ENCODE measurements at regions not wholly inside any gene's neighbourhood (a gene's known extent, or its start where the extent isn't known, plus 50 kb on each side); places are given as distances from the start of the nearest gene placed in this dataset.

DNA sequence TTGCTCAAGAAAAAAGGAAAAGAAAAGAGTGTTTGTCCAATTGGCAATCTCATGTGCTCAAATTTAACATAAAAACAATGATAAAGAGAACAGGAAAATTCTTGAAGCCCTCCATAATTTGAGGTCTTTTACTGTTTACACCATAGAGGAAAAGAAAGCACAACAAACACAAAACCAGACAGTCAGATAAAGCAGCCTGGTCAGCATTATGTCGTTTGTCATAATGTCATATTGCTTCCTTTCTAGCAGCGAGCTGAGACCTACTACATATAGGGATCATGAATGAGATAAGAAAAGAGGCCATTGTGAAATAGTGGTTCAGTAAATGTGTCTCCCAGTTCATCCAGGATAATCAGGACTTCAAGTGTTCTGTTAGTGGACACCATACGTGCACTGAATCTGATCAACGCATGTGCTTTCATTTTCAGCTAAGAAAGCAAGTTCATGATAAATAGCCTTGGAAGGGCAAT, 64.7 kb upstream of the SELENOP start:
- H3K18ac ChIP-seq (ENCODE audit: extremely low read depth, low read length), result no peak overlapping the region
- H4K20me1 ChIP-seq (replicated peaks in 1 of 2; ENCODE audit: control insufficient read depth in 1 of 2, insufficient read depth in 2 of 2, low read length in 2 of 2), result no peaks in the 10 kb centered on the region
- H4K91ac ChIP-seq (replicated peaks; ENCODE audit: insufficient read length, low read length), result no peak overlapping the region
- no peaks in the 10 kb centered on the region for H3K79me1 ChIP-seq (ENCODE audit: low read depth, low read length)
- H2BK5ac ChIP-seq (ENCODE audit: low read depth, low read length), result no peak overlapping the region
- DNase-seq (ENCODE audit: low read depth in 1 of 2, low spot score in 2 of 2) (no peak), FAIRE-seq (no peak)
- H3K4ac ChIP-seq (replicated peaks; ENCODE audit: insufficient read length, low read depth, low read length), result no peak overlapping the region
- H2BK12ac ChIP-seq (ENCODE audit: low read depth, low read length), result no peak overlapping the region
- H4K5ac ChIP-seq (ENCODE audit: insufficient read length, low read depth, low read length), result no peak overlapping the region
- H3K14ac ChIP-seq (ENCODE audit: insufficient read length), result no peak overlapping the region
- H3K27me3 ChIP-seq (replicated peaks in 1 of 4; ENCODE audit: control insufficient read depth in 3 of 4, extremely low read depth in 1 of 4, insufficient read depth in 3 of 4, low read length in 3 of 4), result no peaks in the 10 kb centered on the region
- H3K4me3 ChIP-seq (ENCODE audit: extremely low read depth in 1 of 4, insufficient read depth in 2 of 4, low read depth in 3 of 4, low read length in 4 of 4), result no peak overlapping the region
- no peak overlapping the region for H3K9ac ChIP-seq (replicated peaks in 1 of 4; ENCODE audit: extremely low read depth in 1 of 4, low read depth in 3 of 4, low read length in 3 of 4)
- no peak overlapping the region for H3K56ac ChIP-seq (replicated peaks; ENCODE audit: insufficient read length, low read depth, low read length)
- H3K9me3 ChIP-seq (ENCODE audit: insufficient read depth in 2 of 2, low read depth in 1 of 2, low read length in 1 of 2), result no peaks in the 10 kb centered on the region
- H2AK5ac ChIP-seq (ENCODE audit: low read depth, low read length), result no peak overlapping the region
- H4K8ac ChIP-seq (ENCODE audit: extremely low read depth, insufficient read depth, low read length), result no peak overlapping the region
- H3K4me2 ChIP-seq (ENCODE audit: insufficient read depth in 1 of 2, low read depth in 2 of 2, low read length in 2 of 2), result no peak overlapping the region
- TF ChIP-seq SP2 (IDR thresholded peaks at IDR 0.05; ENCODE audit: low read length), result no peak
- TF ChIP-seq CHD1 (IDR thresholded peaks at IDR 0.05; ENCODE audit: low read depth, low read length), result no peak
- no peak for TF ChIP-seq SRF (IDR thresholded peaks at IDR 0.05; ENCODE audit: low read depth, low read length)
- TF ChIP-seq POU5F1 (IDR thresholded peaks at IDR 0.05; ENCODE audit: low read depth, low read length), result no peak
- no peak for TF ChIP-seq PHF8 (conservative IDR thresholded peaks at IDR 0.05; ENCODE audit: low read depth, low read length)
- TF ChIP-seq SIX5 (IDR thresholded peaks at IDR 0.05; ENCODE audit: low read depth, low read length), result no peak
- no peak for TF ChIP-seq KDM4A (IDR thresholded peaks at IDR 0.05; ENCODE audit: low read depth, low read length, severe bottlenecking)
- TF ChIP-seq RXRA (IDR thresholded peaks at IDR 0.05; ENCODE audit: insufficient read depth, low read depth, low read length), result no peak
- no peak for TF ChIP-seq CHD2 (IDR thresholded peaks at IDR 0.05; ENCODE audit: low read length)
- no peak for TF ChIP-seq EGR1 (IDR thresholded peaks at IDR 0.05; ENCODE audit: borderline replicate concordance, low read depth, low read length)
- TF ChIP-seq BCL11A (IDR thresholded peaks at IDR 0.05; ENCODE audit: low read depth in 2 of 2, low read length in 2 of 2), result no peak
- no peak for TF ChIP-seq GABPA (IDR thresholded peaks at IDR 0.05; ENCODE audit: borderline replicate concordance, insufficient read depth, low read length)
- TF ChIP-seq SIN3A (conservative IDR thresholded peaks at IDR 0.05 in 1 of 2, IDR thresholded peaks at IDR 0.05 in 1 of 2; ENCODE audit: low read depth in 1 of 2, low read length in 2 of 2), result no peak
- no peak for TF ChIP-seq POLR2AphosphoS5 (IDR thresholded peaks at IDR 0.05; ENCODE audit: low read depth, low read length)
- no peak for TF ChIP-seq SP4 (IDR thresholded peaks at IDR 0.05; ENCODE audit: low read length)
- no peak for TF ChIP-seq EZH2 (IDR thresholded peaks at IDR 0.05; ENCODE audit: low read depth, low read length, severe bottlenecking)
- H2BK20ac ChIP-seq (ENCODE audit: low read length), result no peak overlapping the region
- H3K4me1 ChIP-seq (replicated peaks in 1 of 4; ENCODE audit: control insufficient read depth in 3 of 4, insufficient read depth in 4 of 4, low read length in 3 of 4), result no peaks in the 10 kb centered on the region
- POLR2A ChIA-PET (ENCODE audit: partially characterized antibody), result no interaction called here
- no peaks in the 10 kb centered on the region for H3K79me2 ChIP-seq (ENCODE audit: control insufficient read depth in 1 of 2, insufficient read depth in 2 of 2, low read length in 2 of 2)
- H3K36me3 ChIP-seq (ENCODE audit: control insufficient read depth in 2 of 4, insufficient read depth in 4 of 4, low read length in 3 of 4), result no peaks in the 10 kb centered on the region
- 94% methylated on average over 4 of the region's 4 CpGs; no CpG with 5 or more reads in 1 of the 2 experiments for WGBS, 2 experiments (ENCODE audit: extremely low coverage in 1 of 2, insufficient coverage in 1 of 2, insufficient read length in 1 of 2, insufficient replicate concordance in 2 of 2, low coverage in 1 of 2, low lambda C conversion rate in 2 of 2, missing lambda C conversion rate in 1 of 2)
- CTCF ChIA-PET (ENCODE audit: partially characterized antibody), result interaction anchor here (0.6 to 6.6 kb wide), 2 partner anchors 12 to 25 kb away, joined by 3 to 31 read pairs; no protein-coding TSS in a partner anchor
- no peak overlapping the region for H2AFZ ChIP-seq (ENCODE audit: low read length)
- no peak overlapping the region for H3K23ac ChIP-seq (ENCODE audit: insufficient read length)
- no peak overlapping the region for H2BK120ac ChIP-seq (replicated peaks; ENCODE audit: low read depth, low read length)
- no peak overlapping the region for H2BK15ac ChIP-seq (ENCODE audit: low read length)
- H3K23me2 ChIP-seq (ENCODE audit: low read depth, low read length), result no peaks in the 10 kb centered on the region; the same call in 1 of the 2 replicates
- no peak overlapping the region for H3K27ac ChIP-seq (ENCODE audit: low read depth, low read length)
